Stimulated activated CD4-positive, alpha-beta T cell treated with anti-CD3 and anti-CD28 coated beads, TNF-alpha, amount 100 ng/mL, for 1 hour (primary cell): ENCODE measurements at regions not wholly inside any gene's neighbourhood (a gene's known extent, or its start where the extent isn't known, plus 50 kb on each side); places are given as distances from the start of the nearest gene placed in this dataset.

Experiments used
- DNase-seq, 3 donors: peaks; one replicate each; pipeline ENCODE4 v3.0.0-alpha.2; 2020; ENCODE audit warnings: low read depth in 3 of 3, low spot score in 1 of 3

- no peak for DNase-seq
Observed at GRCh38 chr2:11989354-11989703, 242.9 kb downstream of the LPIN1 start.

- no peak for DNase-seq
Observed at GRCh38 chr2:11990576-11990975, 244.1 kb downstream of the LPIN1 start.

GRCh38 chr2:11993749-11994148 is 247.3 kb downstream of the LPIN1 start:
- DNase-seq = no peak

GRCh38 chr2:11995456-11995855 is 249.0 kb downstream of the LPIN1 start:
- no peak for DNase-seq

- no peak for DNase-seq
Observed at GRCh38 chr2:11996618-11997017, 250.2 kb downstream of the LPIN1 start.

GRCh38 chr2:11997142-11997541 is 250.7 kb downstream of the LPIN1 start:
- DNase-seq = no peak

GRCh38 chr2:11998218-11998617 is 251.8 kb downstream of the LPIN1 start:
- no peak for DNase-seq

GRCh38 chr2:11998626-11999378 is 252.4 kb downstream of the LPIN1 start:
- DNase-seq = no peak

GRCh38 chr2:12001621-12002020 is 255.2 kb downstream of the LPIN1 start:
- no peak for DNase-seq

- DNase-seq = no peak
Observed at GRCh38 chr2:12002215-12002614, 255.8 kb downstream of the LPIN1 start.

- no peak for DNase-seq
Observed at GRCh38 chr2:12004713-12005112, 258.3 kb downstream of the LPIN1 start.

GRCh38 chr2:12005886-12006681 is 259.7 kb downstream of the LPIN1 start:
- DNase-seq = peak; percentile 10 to 41 (median 11)

- no peak for DNase-seq
Observed at GRCh38 chr2:12006850-12007249, 260.4 kb downstream of the LPIN1 start.

- no peak for DNase-seq
Observed at GRCh38 chr2:12007282-12007681, 260.9 kb downstream of the LPIN1 start.

- DNase-seq = no peak
Observed at GRCh38 chr2:12008425-12009061, 262.1 kb downstream of the LPIN1 start.

GRCh38 chr2:12009323-12009905 is 263.0 kb downstream of the LPIN1 start:
- no peak for DNase-seq

GRCh38 chr2:12010059-12010458 is 263.6 kb downstream of the LPIN1 start:
- DNase-seq = no peak

- no peak for DNase-seq
Observed at GRCh38 chr2:12010779-12011178, 264.3 kb downstream of the LPIN1 start.

- DNase-seq = no peak
Observed at GRCh38 chr2:12014088-12014960, 267.9 kb downstream of the LPIN1 start.

GRCh38 chr2:12017499-12018157 is 271.2 kb downstream of the LPIN1 start:
- no peak for DNase-seq
